ENCODE measurements at regions not wholly inside any gene's neighbourhood (a gene's known extent, or its start where the extent isn't known, plus 50 kb on each side); places are given as distances from the start of the nearest gene placed in this dataset.

DNA sequence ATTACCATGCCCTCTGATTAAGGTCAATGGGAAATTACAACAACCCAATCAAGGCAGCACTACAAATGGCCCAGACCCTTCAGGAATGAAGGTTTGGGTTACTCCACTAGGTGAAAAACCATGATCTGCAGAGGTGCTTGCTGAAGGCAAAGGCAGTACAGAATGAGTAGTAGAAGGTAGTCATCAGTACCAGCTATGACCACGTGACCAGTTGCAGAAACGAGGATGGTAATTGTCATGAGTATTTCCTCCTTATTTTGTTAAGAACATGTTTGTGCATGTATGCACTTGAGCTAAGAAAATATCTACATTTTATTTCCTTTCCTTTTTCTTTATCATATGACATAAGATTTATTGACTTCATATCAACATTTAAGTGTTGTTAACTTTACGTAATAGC is 607.1 kb downstream of the KCNT2 start:
- no peak overlapping the region for H3K27ac ChIP-seq
- H3K4me3 ChIP-seq = no peak overlapping the region
- no peaks in the 10 kb centered on the region for H4K20me1 ChIP-seq (ENCODE audit: insufficient read depth, poor library complexity, severe bottlenecking)
- no peaks in the 10 kb centered on the region for H3K4me1 ChIP-seq (ENCODE audit: insufficient read depth)
- H3K27me3 ChIP-seq = no peaks in the 10 kb centered on the region
- no peak overlapping the region for H3K4me2 ChIP-seq
- H2AFZ ChIP-seq = no peak overlapping the region
- no peak for DNase-seq (ENCODE audit: low spot score)
- H3K9me3 ChIP-seq (ENCODE audit: low read depth) = no peaks in the 10 kb centered on the region
- H3K9me2 ChIP-seq (replicated peaks; ENCODE audit: insufficient read depth) = no peaks in the 10 kb centered on the region
- no peak for TF ChIP-seq CTCF (IDR thresholded peaks at IDR 0.05; ENCODE audit: poor library complexity)
- TF ChIP-seq EZH2phosphoT487 (IDR thresholded peaks at IDR 0.05; ENCODE audit: low read depth, severe bottlenecking, unreplicated experiment) = no peak
- 96% methylated on average over 3 of the region's 3 CpGs for WGBS (ENCODE audit: low lambda C conversion rate, missing lambda C conversion rate)
- H3K79me2 ChIP-seq = no peaks in the 10 kb centered on the region
- H3K36me3 ChIP-seq (replicated peaks; ENCODE audit: insufficient read depth, low read depth) = no peaks in the 10 kb centered on the region

DNA sequence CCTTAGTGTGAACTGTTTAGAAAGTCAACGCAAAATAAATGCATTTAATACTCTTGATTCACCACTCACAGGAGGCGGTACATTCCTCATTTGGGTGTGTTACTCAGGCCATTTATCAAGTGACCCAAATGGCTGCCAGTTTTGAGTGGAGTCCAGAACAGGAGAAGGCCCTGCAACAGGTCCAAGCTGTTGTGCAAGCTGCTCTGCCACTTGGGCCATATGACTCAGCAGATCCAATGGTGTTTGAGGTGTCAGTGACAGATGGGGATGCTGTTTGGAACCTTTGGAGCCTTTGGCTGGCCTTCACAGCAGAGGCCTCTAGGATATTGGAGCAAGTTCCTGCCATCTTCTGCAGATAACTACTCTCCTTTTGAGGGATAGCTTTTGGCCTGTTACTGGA is 609.2 kb downstream of the KCNT2 start:
- H3K4me1 ChIP-seq (ENCODE audit: insufficient read depth) = no peaks in the 10 kb centered on the region
- H3K36me3 ChIP-seq (replicated peaks; ENCODE audit: insufficient read depth, low read depth) = no peaks in the 10 kb centered on the region
- WGBS (ENCODE audit: low lambda C conversion rate, missing lambda C conversion rate) = 100% methylated on average over 2 of the region's 2 CpGs
- no peak overlapping the region for H3K27ac ChIP-seq
- H3K4me2 ChIP-seq = no peak overlapping the region
- no peaks in the 10 kb centered on the region for H3K27me3 ChIP-seq
- no peaks in the 10 kb centered on the region for H3K9me2 ChIP-seq (replicated peaks; ENCODE audit: insufficient read depth)
- no peak overlapping the region for H2AFZ ChIP-seq
- no peak overlapping the region for H3K4me3 ChIP-seq
- H4K20me1 ChIP-seq (ENCODE audit: insufficient read depth, poor library complexity, severe bottlenecking) = no peaks in the 10 kb centered on the region
- no peaks in the 10 kb centered on the region for H3K9me3 ChIP-seq (ENCODE audit: low read depth)
- no peak for DNase-seq (ENCODE audit: low spot score)
- TF ChIP-seq EZH2 (IDR thresholded peaks at IDR 0.05; ENCODE audit: borderline replicate concordance) (no peak), EZH2phosphoT487 (IDR thresholded peaks at IDR 0.05; ENCODE audit: low read depth, severe bottlenecking, unreplicated experiment) (no peak), CTCF (IDR thresholded peaks at IDR 0.05; ENCODE audit: poor library complexity) (no peak)
- no peaks in the 10 kb centered on the region for H3K79me2 ChIP-seq

DNA sequence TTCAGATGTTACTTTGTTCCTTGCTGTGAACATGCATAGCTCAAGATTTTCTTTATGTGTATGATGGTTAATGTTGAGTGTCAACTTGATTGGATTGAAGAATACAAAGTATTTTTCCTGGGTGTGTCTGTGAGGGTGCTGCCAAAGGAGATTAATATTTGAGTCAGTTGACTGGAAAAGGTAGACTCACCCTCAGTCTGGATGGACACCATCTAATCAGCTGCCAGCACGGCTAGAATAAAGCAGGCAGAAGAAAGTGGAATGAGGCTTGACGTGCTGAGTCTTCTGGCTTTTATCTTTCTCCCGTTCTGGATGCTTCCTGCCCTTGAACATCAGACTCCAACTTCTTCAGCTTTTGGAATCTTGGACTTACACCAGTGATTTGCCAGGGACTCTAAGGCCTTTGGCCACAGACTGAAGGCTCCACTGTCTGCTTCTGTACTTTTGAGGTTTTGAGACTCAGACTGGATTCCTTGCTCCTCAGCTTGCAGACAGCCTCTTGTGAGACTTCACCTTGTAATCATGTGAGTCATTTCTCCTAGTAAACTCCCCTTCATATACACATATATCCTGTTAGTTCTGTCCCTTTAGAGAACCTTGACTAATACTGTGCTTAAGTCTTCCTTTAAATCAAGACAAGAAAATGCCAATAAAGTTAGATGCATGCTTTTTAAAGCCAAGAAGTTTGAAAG is 626.6 kb downstream of the KCNT2 start:
- H3K4me3 ChIP-seq = no peak overlapping the region
- 69% methylated on average over 3 of the region's 3 CpGs for WGBS (ENCODE audit: low lambda C conversion rate, missing lambda C conversion rate)
- no peak for DNase-seq (ENCODE audit: low spot score)
- H4K20me1 ChIP-seq (ENCODE audit: insufficient read depth, poor library complexity, severe bottlenecking) = no peaks in the 10 kb centered on the region
- H3K4me1 ChIP-seq (ENCODE audit: insufficient read depth) = no peaks in the 10 kb centered on the region
- H2AFZ ChIP-seq = no peak overlapping the region
- H3K9me2 ChIP-seq (replicated peaks; ENCODE audit: insufficient read depth) = no peaks in the 10 kb centered on the region
- H3K27ac ChIP-seq = no peak overlapping the region
- no peaks in the 10 kb centered on the region for H3K9me3 ChIP-seq (ENCODE audit: low read depth)
- no peaks in the 10 kb centered on the region for H3K36me3 ChIP-seq (replicated peaks; ENCODE audit: insufficient read depth, low read depth)
- no peaks in the 10 kb centered on the region for H3K27me3 ChIP-seq
- no peak overlapping the region for H3K4me2 ChIP-seq
- H3K79me2 ChIP-seq = no peaks in the 10 kb centered on the region
- TF ChIP-seq CTCF (IDR thresholded peaks at IDR 0.05; ENCODE audit: poor library complexity) (no peak), EZH2 (IDR thresholded peaks at IDR 0.05; ENCODE audit: borderline replicate concordance) (no peak), EZH2phosphoT487 (IDR thresholded peaks at IDR 0.05; ENCODE audit: low read depth, severe bottlenecking, unreplicated experiment) (no peak)
